ENCODE measurements at regions not wholly inside any gene's neighbourhood (a gene's known extent, or its start where the extent isn't known, plus 50 kb on each side); places are given as distances from the start of the nearest gene placed in this dataset.

DNA sequence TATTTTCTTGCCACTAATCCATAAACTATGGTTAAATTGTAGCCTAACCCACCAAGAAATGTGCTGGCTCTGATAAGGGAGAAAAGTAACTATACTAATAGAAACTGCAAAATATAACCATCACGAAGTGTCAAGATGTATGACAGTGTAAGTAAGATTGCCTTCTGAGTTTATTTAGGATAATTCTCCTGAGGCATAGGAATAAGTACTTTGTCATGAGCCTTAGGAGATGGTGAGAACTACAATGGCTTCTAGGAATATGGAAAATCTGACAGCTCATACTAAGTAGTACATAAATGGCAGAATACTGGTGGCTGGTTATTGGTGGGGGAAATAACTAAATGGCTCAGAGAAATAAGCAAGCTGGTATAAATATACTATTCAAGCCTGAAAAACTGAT lies 543.9 kb downstream of the PRR16 start:
- TF ChIP-seq POLR2A (conservative IDR thresholded peaks at IDR 0.05), result no peak
- TF ChIP-seq, protein P1, sequence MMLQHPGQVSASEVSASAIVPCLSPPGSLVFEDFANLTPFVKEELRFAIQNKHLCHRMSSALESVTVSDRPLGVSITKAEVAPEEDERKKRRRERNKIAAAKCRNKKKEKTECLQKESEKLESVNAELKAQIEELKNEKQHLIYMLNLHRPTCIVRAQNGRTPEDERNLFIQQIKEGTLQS (IDR thresholded peaks at IDR 0.05), result no peak
- TF ChIP-seq, protein P1 (CRISPR knock-in tag; conservative IDR thresholded peaks at IDR 0.05), result no peak
- TF ChIP-seq PHF8 (IDR thresholded peaks at IDR 0.05; ENCODE audit: borderline replicate concordance, low read length), result no peak
- TF ChIP-seq KLF1 (tag; IDR thresholded peaks at IDR 0.05), result no peak
- TF ChIP-seq CBX8 (IDR thresholded peaks at IDR 0.05; ENCODE audit: borderline replicate concordance, extremely low read depth, low read depth, low read length, poor library complexity, severe bottlenecking), result no peak
- TF ChIP-seq TRIM25 (IDR thresholded peaks at IDR 0.05; ENCODE audit: borderline replicate concordance), result no peak
- TF ChIP-seq, protein P2, sequence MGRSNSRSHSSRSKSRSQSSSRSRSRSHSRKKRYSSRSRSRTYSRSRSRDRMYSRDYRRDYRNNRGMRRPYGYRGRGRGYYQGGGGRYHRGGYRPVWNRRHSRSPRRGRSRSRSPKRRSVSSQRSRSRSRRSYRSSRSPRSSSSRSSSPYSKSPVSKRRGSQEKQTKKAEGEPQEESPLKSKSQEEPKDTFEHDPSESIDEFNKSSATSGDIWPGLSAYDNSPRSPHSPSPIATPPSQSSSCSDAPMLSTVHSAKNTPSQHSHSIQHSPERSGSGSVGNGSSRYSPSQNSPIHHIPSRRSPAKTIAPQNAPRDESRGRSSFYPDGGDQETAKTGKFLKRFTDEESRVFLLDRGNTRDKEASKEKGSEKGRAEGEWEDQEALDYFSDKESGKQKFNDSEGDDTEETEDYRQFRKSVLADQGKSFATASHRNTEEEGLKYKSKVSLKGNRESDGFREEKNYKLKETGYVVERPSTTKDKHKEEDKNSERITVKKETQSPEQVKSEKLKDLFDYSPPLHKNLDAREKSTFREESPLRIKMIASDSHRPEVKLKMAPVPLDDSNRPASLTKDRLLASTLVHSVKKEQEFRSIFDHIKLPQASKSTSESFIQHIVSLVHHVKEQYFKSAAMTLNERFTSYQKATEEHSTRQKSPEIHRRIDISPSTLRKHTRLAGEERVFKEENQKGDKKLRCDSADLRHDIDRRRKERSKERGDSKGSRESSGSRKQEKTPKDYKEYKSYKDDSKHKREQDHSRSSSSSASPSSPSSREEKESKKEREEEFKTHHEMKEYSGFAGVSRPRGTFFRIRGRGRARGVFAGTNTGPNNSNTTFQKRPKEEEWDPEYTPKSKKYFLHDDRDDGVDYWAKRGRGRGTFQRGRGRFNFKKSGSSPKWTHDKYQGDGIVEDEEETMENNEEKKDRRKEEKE (IDR thresholded peaks at IDR 0.05; ENCODE audit: borderline replicate concordance in 1 of 2, control insufficient read depth in 1 of 2, low read depth in 2 of 2, low read length in 1 of 2), result no peak
- TF ChIP-seq HDAC2 (IDR thresholded peaks at IDR 0.05), result no peak
- TF ChIP-seq, protein P3, sequence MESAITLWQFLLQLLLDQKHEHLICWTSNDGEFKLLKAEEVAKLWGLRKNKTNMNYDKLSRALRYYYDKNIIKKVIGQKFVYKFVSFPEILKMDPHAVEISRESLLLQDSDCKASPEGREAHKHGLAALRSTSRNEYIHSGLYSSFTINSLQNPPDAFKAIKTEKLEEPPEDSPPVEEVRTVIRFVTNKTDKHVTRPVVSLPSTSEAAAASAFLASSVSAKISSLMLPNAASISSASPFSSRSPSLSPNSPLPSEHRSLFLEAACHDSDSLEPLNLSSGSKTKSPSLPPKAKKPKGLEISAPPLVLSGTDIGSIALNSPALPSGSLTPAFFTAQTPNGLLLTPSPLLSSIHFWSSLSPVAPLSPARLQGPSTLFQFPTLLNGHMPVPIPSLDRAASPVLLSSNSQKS (CRISPR knock-in tag; IDR thresholded peaks at IDR 0.05), result no peak
- TF ChIP-seq, protein P4, sequence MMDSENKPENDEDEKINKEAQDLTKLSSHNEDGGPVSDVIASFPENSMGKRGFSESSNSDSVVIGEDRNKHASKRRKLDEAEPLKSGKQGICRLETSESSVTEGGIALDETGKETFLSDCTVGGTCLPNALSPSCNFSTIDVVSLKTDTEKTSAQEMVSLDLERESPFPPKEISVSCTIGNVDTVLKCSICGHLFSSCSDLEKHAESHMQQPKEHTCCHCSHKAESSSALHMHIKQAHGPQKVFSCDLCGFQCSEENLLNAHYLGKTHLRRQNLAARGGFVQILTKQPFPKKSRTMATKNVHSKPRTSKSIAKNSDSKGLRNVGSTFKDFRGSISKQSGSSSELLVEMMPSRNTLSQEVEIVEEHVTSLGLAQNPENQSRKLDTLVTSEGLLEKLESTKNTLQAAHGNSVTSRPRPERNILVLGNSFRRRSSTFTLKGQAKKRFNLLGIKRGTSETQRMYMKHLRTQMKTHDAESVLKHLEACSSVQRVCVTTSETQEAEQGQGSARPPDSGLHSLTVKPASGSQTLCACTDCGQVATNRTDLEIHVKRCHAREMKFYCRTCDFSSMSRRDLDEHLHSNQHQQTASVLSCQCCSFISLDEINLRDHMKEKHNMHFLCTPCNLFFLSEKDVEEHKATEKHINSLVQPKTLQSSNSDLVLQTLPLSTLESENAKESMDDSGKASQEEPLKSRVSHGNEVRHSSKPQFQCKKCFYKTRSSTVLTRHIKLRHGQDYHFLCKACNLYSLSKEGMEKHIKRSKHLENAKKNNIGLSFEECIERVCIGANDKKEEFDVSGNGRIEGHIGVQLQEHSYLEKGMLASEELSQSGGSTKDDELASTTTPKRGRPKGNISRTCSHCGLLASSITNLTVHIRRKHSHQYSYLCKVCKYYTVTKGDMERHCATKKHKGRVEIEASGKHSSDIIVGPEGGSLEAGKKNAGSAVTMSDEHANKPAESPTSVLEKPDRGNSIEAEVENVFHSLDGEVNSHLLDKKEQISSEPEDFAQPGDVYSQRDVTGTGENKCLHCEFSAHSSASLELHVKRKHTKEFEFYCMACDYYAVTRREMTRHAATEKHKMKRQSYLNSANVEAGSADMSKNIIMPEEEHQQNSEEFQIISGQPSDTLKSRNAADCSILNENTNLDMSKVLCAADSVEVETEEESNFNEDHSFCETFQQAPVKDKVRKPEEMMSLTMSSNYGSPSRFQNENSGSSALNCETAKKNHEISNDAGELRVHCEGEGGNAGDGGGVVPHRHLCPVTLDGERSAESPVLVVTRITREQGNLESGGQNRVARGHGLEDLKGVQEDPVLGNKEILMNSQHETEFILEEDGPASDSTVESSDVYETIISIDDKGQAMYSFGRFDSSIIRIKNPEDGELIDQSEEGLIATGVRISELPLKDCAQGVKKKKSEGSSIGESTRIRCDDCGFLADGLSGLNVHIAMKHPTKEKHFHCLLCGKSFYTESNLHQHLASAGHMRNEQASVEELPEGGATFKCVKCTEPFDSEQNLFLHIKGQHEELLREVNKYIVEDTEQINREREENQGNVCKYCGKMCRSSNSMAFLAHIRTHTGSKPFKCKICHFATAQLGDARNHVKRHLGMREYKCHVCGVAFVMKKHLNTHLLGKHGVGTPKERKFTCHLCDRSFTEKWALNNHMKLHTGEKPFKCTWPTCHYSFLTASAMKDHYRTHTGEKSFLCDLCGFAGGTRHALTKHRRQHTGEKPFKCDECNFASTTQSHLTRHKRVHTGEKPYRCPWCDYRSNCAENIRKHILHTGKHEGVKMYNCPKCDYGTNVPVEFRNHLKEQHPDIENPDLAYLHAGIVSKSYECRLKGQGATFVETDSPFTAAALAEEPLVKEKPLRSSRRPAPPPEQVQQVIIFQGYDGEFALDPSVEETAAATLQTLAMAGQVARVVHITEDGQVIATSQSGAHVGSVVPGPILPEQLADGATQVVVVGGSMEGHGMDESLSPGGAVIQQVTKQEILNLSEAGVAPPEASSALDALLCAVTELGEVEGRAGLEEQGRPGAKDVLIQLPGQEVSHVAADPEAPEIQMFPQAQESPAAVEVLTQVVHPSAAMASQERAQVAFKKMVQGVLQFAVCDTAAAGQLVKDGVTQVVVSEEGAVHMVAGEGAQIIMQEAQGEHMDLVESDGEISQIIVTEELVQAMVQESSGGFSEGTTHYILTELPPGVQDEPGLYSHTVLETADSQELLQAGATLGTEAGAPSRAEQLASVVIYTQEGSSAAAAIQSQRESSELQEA (IDR thresholded peaks at IDR 0.05; ENCODE audit: low read depth), result no peak
- no peak for TF ChIP-seq KAT8 (IDR thresholded peaks at IDR 0.05; ENCODE audit: low read depth)
- TF ChIP-seq RFX5 (IDR thresholded peaks at IDR 0.05; ENCODE audit: low read depth, low read length), result no peak

Measured in K562 (cell line).